Thoracic aorta (tissue), 2 donors: ENCODE measurements at regions not wholly inside any gene's neighbourhood (a gene's known extent, or its start where the extent isn't known, plus 50 kb on each side); places are given as distances from the start of the nearest gene placed in this dataset.

Experiments
- ATAC-seq: fragments of 150-250 bp; one replicate; pipeline ENCODE4 v1.8.0; 2017; ENCODE audit warnings: low read depth; ENCODE audit not compliant: insufficient number of reproducible peaks, low FRiP score
- DNase-seq: peaks from one replicate; pipeline ENCODE4 v3.0.0-alpha.2; 2020; ENCODE audit warnings: low spot score
- H3K27ac ChIP-seq, 2 donors: fragments of 200-600 bp; sonication (generic); 1 replicate in 1 of 2; 2 replicates in 1 of 2; pipeline ENCODE4 v1.5.1; 2016; ENCODE audit warnings: mild to moderate bottlenecking in 2 of 2, moderate library complexity in 2 of 2
- H3K27me3 ChIP-seq: fragments of 200-600 bp; sonication (generic); replicated peaks from 2 replicates; pipeline ENCODE4 v1.6.0; 2016; ENCODE audit warnings: mild to moderate bottlenecking; ENCODE audit not compliant: insufficient read depth
- H3K36me3 ChIP-seq: fragments of 200-600 bp; sonication (generic); one replicate; pipeline ENCODE4 v1.5.1; 2016
- H3K4me1 ChIP-seq, 2 donors: fragments of 200-600 bp; sonication (generic); 1 replicate in 1 of 2; 2 replicates in 1 of 2; pipeline versions ENCODE4 v1.5.1 to v1.6.0; 2016; ENCODE audit warnings: low read depth in 2 of 2, mild to moderate bottlenecking in 1 of 2; ENCODE audit not compliant: control insufficient read depth in 1 of 2
- H3K4me3 ChIP-seq: fragments of 200-600 bp; sonication (generic); 2 replicates; pipeline ENCODE4 v1.5.1; 2016; ENCODE audit warnings: mild to moderate bottlenecking
- H3K9me3 ChIP-seq: fragments of 200-600 bp; sonication (generic); 2 replicates; pipeline ENCODE4 v1.5.1; 2016
- TF ChIP-seq, protein P1 (sequence below): fragments of 200-600 bp; sonication (generic); IDR thresholded peaks from one replicate; pipeline ENCODE4 v1.5.1; 2019; ENCODE audit warnings: antibody characterized with exemption

DNA sequence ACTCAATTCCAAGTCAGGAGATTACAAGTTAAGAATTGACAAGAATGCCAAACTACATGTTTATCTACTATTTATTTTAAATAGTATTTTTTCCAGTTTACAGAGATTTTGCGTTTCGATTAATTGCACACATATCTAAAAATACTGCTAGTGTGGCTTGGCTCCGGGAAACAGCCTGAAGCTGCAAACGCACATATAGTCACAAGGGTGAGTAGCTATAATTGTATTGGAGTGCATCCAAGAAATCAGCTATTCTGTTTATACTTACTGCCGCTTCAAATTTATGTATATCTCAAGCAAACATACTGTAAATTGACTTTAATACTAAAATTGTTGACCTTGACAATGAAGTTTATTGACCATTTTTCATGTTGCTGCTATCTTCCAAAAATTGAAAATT lies 77.0 kb upstream of the PLSCR5 start:
- H3K9me3 ChIP-seq: no peaks in the 10 kb centered on the region
- no peak overlapping the region for H3K27ac ChIP-seq
- no peaks in the 10 kb centered on the region for H3K27me3 ChIP-seq
- no peaks in the 10 kb centered on the region for H3K36me3 ChIP-seq
- TF ChIP-seq, protein P1, sequence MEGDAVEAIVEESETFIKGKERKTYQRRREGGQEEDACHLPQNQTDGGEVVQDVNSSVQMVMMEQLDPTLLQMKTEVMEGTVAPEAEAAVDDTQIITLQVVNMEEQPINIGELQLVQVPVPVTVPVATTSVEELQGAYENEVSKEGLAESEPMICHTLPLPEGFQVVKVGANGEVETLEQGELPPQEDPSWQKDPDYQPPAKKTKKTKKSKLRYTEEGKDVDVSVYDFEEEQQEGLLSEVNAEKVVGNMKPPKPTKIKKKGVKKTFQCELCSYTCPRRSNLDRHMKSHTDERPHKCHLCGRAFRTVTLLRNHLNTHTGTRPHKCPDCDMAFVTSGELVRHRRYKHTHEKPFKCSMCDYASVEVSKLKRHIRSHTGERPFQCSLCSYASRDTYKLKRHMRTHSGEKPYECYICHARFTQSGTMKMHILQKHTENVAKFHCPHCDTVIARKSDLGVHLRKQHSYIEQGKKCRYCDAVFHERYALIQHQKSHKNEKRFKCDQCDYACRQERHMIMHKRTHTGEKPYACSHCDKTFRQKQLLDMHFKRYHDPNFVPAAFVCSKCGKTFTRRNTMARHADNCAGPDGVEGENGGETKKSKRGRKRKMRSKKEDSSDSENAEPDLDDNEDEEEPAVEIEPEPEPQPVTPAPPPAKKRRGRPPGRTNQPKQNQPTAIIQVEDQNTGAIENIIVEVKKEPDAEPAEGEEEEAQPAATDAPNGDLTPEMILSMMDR: no peak
- no peaks in the 10 kb centered on the region for H3K4me1 ChIP-seq
- H3K4me3 ChIP-seq: no peak overlapping the region
- DNase-seq: no peak
- ATAC-seq: no peak

DNA sequence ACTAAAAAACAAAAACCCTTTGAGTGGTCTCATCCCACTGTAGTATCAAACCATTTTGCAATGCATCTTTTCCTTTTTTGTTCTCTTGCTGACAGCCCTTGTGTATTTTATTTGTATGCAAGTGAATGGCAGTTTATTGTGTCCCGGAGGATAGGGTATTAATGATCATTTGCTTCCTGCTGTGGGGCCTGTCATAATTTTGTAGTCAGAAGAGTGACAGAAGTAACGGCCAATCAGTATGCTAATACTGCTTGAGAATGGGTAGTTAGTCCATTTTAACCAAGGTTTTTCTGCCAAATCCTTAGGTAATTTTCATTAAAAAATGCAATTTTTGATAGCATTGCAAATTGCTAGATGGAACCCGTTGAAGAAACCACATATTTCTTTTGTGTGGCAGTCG lies 75.5 kb upstream of the PLSCR5 start:
- no peak overlapping the region for H3K4me3 ChIP-seq
- no peaks in the 10 kb centered on the region for H3K9me3 ChIP-seq
- DNase-seq: no peak
- no peak for ATAC-seq
- no peaks in the 10 kb centered on the region for H3K4me1 ChIP-seq
- H3K36me3 ChIP-seq: no peaks in the 10 kb centered on the region
- H3K27me3 ChIP-seq: no peaks in the 10 kb centered on the region
- H3K27ac ChIP-seq: no peak overlapping the region
- TF ChIP-seq, protein P1: no peak

DNA sequence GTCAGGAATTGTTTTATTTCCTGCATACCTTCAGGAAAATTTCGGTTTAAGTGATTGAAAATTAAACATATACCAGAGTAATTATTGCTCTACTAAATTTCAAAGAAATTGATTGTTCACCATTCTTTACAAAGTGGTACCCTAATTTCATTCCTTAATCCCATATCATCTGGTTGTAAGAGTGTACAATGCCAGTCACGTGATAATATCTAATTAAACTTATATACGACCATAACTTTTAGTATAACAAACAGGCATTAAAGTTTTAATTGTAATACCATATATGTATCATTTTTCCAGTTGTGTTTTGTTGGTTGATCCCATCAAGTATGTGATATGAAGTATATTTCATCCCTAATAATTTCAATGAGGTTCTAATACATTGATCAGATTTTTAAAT lies 74.8 kb upstream of the PLSCR5 start:
- no peak for DNase-seq
- Histone ChIP-seq H3K27ac (no peak overlapping the region), H3K9me3 (no peaks in the 10 kb centered on the region), H3K4me1 (no peaks in the 10 kb centered on the region), H3K27me3 (no peaks in the 10 kb centered on the region), H3K4me3 (no peak overlapping the region), H3K36me3 (no peaks in the 10 kb centered on the region)
- ATAC-seq: no peak
- TF ChIP-seq, protein P1: no peak

DNA sequence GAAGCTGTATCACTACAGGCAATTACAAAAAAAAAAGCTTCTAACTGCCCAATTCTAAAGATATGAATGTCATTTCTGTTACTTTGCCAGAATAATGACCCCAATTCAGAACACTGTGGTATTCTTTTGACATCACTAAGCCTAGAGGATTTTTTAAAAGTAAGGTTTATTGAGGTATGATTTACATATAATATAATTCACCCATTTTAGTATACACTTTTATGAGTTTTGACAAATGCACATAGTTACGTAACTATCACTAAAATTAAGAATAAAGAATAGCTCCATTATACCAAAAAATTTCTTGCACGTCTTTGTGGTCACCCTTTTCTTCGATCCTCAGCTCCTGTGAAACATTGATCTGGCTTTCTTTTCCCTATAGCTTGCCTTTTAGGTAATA lies 74.0 kb upstream of the PLSCR5 start:
- H3K36me3 ChIP-seq: no peaks in the 10 kb centered on the region
- ATAC-seq: no peak
- no peaks in the 10 kb centered on the region for H3K9me3 ChIP-seq
- H3K27ac ChIP-seq: no peak overlapping the region
- no peak overlapping the region for H3K4me3 ChIP-seq
- TF ChIP-seq, protein P1: no peak
- no peaks in the 10 kb centered on the region for H3K4me1 ChIP-seq
- no peak for DNase-seq
- no peaks in the 10 kb centered on the region for H3K27me3 ChIP-seq

DNA sequence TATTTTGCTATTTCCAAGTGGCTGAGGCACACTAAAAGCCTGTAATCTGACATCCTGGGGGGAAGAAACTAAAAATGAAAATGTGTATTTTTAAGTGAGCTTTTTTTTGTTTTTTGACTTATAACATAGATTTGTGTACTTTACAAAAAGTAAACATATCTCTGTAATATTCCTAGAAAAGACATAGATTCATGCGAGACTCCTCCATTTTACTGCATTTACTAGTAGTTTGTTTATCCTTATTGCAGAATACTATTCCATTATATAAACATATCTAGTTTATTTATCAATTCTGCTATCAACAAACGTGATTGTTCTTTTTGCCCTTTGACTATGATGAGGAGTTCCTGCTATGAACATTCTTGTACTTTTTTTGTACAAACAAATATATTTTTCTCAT lies 67.8 kb upstream of the PLSCR5 start:
- H3K4me1 ChIP-seq: no peaks in the 10 kb centered on the region
- no peak overlapping the region for H3K4me3 ChIP-seq
- H3K36me3 ChIP-seq: no peaks in the 10 kb centered on the region
- DNase-seq (no peak), ATAC-seq (no peak)
- no peaks in the 10 kb centered on the region for H3K9me3 ChIP-seq
- H3K27me3 ChIP-seq: no peaks in the 10 kb centered on the region
- H3K27ac ChIP-seq: no peak overlapping the region
- TF ChIP-seq, protein P1: no peak
